ENCODE measurements at regions not wholly inside any gene's neighbourhood (a gene's known extent, or its start where the extent isn't known, plus 50 kb on each side); places are given as distances from the start of the nearest gene placed in this dataset.

GRCh38 chr6:145208474-145208873 lies 526.8 kb downstream of the EPM2A start:
- no peak overlapping the region for H3K4me2 ChIP-seq
- no peak for TF ChIP-seq CTCF (conservative IDR thresholded peaks at IDR 0.05; ENCODE audit: low read depth, low read length)

GRCh38 chr6:145209272-145209671 lies 526.0 kb downstream of the EPM2A start:
- H2AFZ ChIP-seq (ENCODE audit: low read depth), result no peak overlapping the region
- no peaks in the 10 kb centered on the region for H4K20me1 ChIP-seq (ENCODE audit: insufficient read depth)
- H3K79me2 ChIP-seq (ENCODE audit: insufficient read depth, low read depth), result no peaks in the 10 kb centered on the region
- no peaks in the 10 kb centered on the region for H3K36me3 ChIP-seq (ENCODE audit: insufficient read depth)
- H3K4me3 ChIP-seq (IDR thresholded peaks at IDR 0.05; ENCODE audit: insufficient read depth, low read depth, low read length), result no peak overlapping the region
- no peak overlapping the region for H3K9ac ChIP-seq
- TF ChIP-seq CTCF (conservative IDR thresholded peaks at IDR 0.05; ENCODE audit: low read depth, low read length), result no peak
- H3K4me1 ChIP-seq (ENCODE audit: low read depth, poor library complexity, severe bottlenecking), result peaks cover 14% of the 10 kb centered on the region
- no peak overlapping the region for H3K4me2 ChIP-seq
- no peaks in the 10 kb centered on the region for H3K27me3 ChIP-seq (ENCODE audit: insufficient read depth, low read depth)
- no peak overlapping the region for H3K27ac ChIP-seq

More at GRCh38 chr6:145208474-145208873, 526.8 kb downstream of the EPM2A start:
- H4K20me1 ChIP-seq (ENCODE audit: insufficient read depth), result no peaks in the 10 kb centered on the region
- H3K79me2 ChIP-seq (ENCODE audit: insufficient read depth, low read depth), result no peaks in the 10 kb centered on the region
- no peaks in the 10 kb centered on the region for H3K27me3 ChIP-seq (ENCODE audit: insufficient read depth, low read depth)
- H3K36me3 ChIP-seq (ENCODE audit: insufficient read depth), result no peaks in the 10 kb centered on the region
- no peak overlapping the region for H3K9ac ChIP-seq
- no peak overlapping the region for H3K4me3 ChIP-seq (IDR thresholded peaks at IDR 0.05; ENCODE audit: insufficient read depth, low read depth, low read length)
- H2AFZ ChIP-seq (ENCODE audit: low read depth), result no peak overlapping the region
- peaks cover 6% of the 10 kb centered on the region for H3K4me1 ChIP-seq (ENCODE audit: low read depth, poor library complexity, severe bottlenecking)
- no peak overlapping the region for H3K27ac ChIP-seq

GRCh38 chr6:145212813-145213212 lies 522.5 kb downstream of the EPM2A start:
- H3K4me1 ChIP-seq (ENCODE audit: low read depth, poor library complexity, severe bottlenecking), result peaks cover 22% of the 10 kb centered on the region
- no peak for TF ChIP-seq CTCF (conservative IDR thresholded peaks at IDR 0.05; ENCODE audit: low read depth, low read length)
- peak overlapping the region; percentile 45; the same call in 1 of the 2 replicates for H2AFZ ChIP-seq (ENCODE audit: low read depth)
- H4K20me1 ChIP-seq (ENCODE audit: insufficient read depth), result no peaks in the 10 kb centered on the region
- no peak overlapping the region for H3K27ac ChIP-seq
- peak overlapping the region; percentile 61; the same call in 1 of the 2 replicates for H3K4me2 ChIP-seq
- no peak overlapping the region for H3K4me3 ChIP-seq (IDR thresholded peaks at IDR 0.05; ENCODE audit: insufficient read depth, low read depth, low read length)
- H3K9ac ChIP-seq, result no peak overlapping the region
- no peaks in the 10 kb centered on the region for H3K79me2 ChIP-seq (ENCODE audit: insufficient read depth, low read depth)
- no peaks in the 10 kb centered on the region for H3K27me3 ChIP-seq (ENCODE audit: insufficient read depth, low read depth)
- H3K36me3 ChIP-seq (ENCODE audit: insufficient read depth), result no peaks in the 10 kb centered on the region

- no peaks in the 10 kb centered on the region for H4K20me1 ChIP-seq (ENCODE audit: insufficient read depth)
- no peak for TF ChIP-seq CTCF (conservative IDR thresholded peaks at IDR 0.05; ENCODE audit: low read depth, low read length)
- H2AFZ ChIP-seq (ENCODE audit: low read depth), result peak overlapping the region; percentile 45; the same call in 1 of the 2 replicates
- H3K9ac ChIP-seq, result no peak overlapping the region
- H3K27me3 ChIP-seq (ENCODE audit: insufficient read depth, low read depth), result no peaks in the 10 kb centered on the region
- H3K4me1 ChIP-seq (ENCODE audit: low read depth, poor library complexity, severe bottlenecking), result peaks cover 22% of the 10 kb centered on the region
- peak overlapping the region; percentile 61; the same call in 1 of the 2 replicates for H3K4me2 ChIP-seq
- no peak overlapping the region for H3K4me3 ChIP-seq (IDR thresholded peaks at IDR 0.05; ENCODE audit: insufficient read depth, low read depth, low read length)
- H3K79me2 ChIP-seq (ENCODE audit: insufficient read depth, low read depth), result no peaks in the 10 kb centered on the region
- no peaks in the 10 kb centered on the region for H3K36me3 ChIP-seq (ENCODE audit: insufficient read depth)
- H3K27ac ChIP-seq, result peak overlapping the region; percentile 16; the same call in 1 of the 2 replicates
Observed at GRCh38 chr6:145213614-145214013, 521.7 kb downstream of the EPM2A start.

Measured in KMS-11 (cell line).